ENCODE measurements at regions not wholly inside any gene's neighbourhood (a gene's known extent, or its start where the extent isn't known, plus 50 kb on each side); places are given as distances from the start of the nearest gene placed in this dataset.

- in situ Hi-C loops (cut with MboI; ENCODE audit: low sequenced_read_pairs): no loop called here
- TF ChIP-seq RCOR1 (IDR thresholded peaks at IDR 0.05; ENCODE audit: insufficient replicate concordance, low read length) (no peak), RFX5 (IDR thresholded peaks at IDR 0.05; ENCODE audit: low read depth, low read length) (no peak), CEBPB (IDR thresholded peaks at IDR 0.05; ENCODE audit: low read depth, low read length) (no peak), FOS (IDR thresholded peaks at IDR 0.05; ENCODE audit: low read depth, low read length) (no peak), MAFK (IDR thresholded peaks at IDR 0.05; ENCODE audit: low read depth, low read length) (no peak), CTCF (conservative IDR thresholded peaks at IDR 0.05; ENCODE audit: low read depth, low read length) (no peak), RAD21 (IDR thresholded peaks at IDR 0.05; ENCODE audit: low read length) (no peak), BHLHE40 (IDR thresholded peaks at IDR 0.05; ENCODE audit: low read depth, low read length) (no peak)
- Histone ChIP-seq H3K56ac (ENCODE audit: extremely low read depth, insufficient read depth, low read length) (no peak overlapping the region), H3K79me1 (ENCODE audit: low read depth in 1 of 2, low read length in 2 of 2) (no peaks in the 10 kb centered on the region), H3K9ac (ENCODE audit: low read depth, low read length) (no peak overlapping the region), H2AFZ (replicated peaks; ENCODE audit: low read length, poor library complexity) (no peak overlapping the region), H4K8ac (ENCODE audit: low read depth in 2 of 2, low read length in 2 of 2) (no peak overlapping the region), H2AK9ac (replicated peaks; ENCODE audit: low read depth, low read length, poor library complexity) (no peak overlapping the region), H3K14ac (replicated peaks; ENCODE audit: low read depth, low read length) (no peak overlapping the region), H2BK120ac (ENCODE audit: low read depth, low read length) (no peak overlapping the region), H3K4me2 (ENCODE audit: low read depth, low read length) (no peak overlapping the region), H3K36me3 (ENCODE audit: control insufficient read depth, insufficient read depth, low read length) (no peaks in the 10 kb centered on the region), H3K18ac (ENCODE audit: low read depth, low read length) (no peak overlapping the region), H3K27me3 (ENCODE audit: control insufficient read depth, insufficient read depth, low read length) (no peaks in the 10 kb centered on the region), H2BK20ac (ENCODE audit: low read depth, low read length) (no peak overlapping the region), H3K9me3 (ENCODE audit: control insufficient read depth, insufficient read depth, low read length) (no peaks in the 10 kb centered on the region), H3K27ac (ENCODE audit: insufficient read depth, low read length) (no peak overlapping the region), H2BK5ac (ENCODE audit: low read depth, low read length, poor library complexity, severe bottlenecking) (no peak overlapping the region), H3K23ac (ENCODE audit: low read depth, low read length) (no peak overlapping the region), H3K4ac (ENCODE audit: low read depth, low read length) (no peak overlapping the region), H3K4me1 (ENCODE audit: control insufficient read depth, insufficient read depth, low read length) (no peaks in the 10 kb centered on the region), H4K91ac (ENCODE audit: insufficient read depth, low read depth, low read length) (no peak overlapping the region), H4K20me1 (ENCODE audit: insufficient read depth, low read length) (no peaks in the 10 kb centered on the region), H2AK5ac (ENCODE audit: low read depth, low read length) (no peak overlapping the region), H4K5ac (ENCODE audit: low read depth, low read length) (no peak overlapping the region), H2BK15ac (ENCODE audit: low read depth, low read length) (no peak overlapping the region), H3K9me1 (ENCODE audit: insufficient read depth, low read length) (no peaks in the 10 kb centered on the region), H3K4me3 (ENCODE audit: insufficient read depth, low read depth, low read length) (no peak overlapping the region)
- WGBS, 2 experiments (ENCODE audit: extremely low coverage in 2 of 2, insufficient read length in 1 of 2): no CpG with 5 or more reads among the region's 7 CpGs
- intact Hi-C loops (cut with micrococcal nuclease): loop anchor here (5.0 to 10.0 kb wide), 2 partner anchors 866 to 1779 kb away; no protein-coding TSS in a partner anchor
- no peak for DNase-seq
- no peak for ATAC-seq (ENCODE audit: low read depth)
- BruUV-seq (replicated peaks): no TSS peak
- dilution Hi-C loops (cut with HindIII; ENCODE audit: low sequenced_read_pairs, unreplicated experiment): no loop called here
- ChIA-PET CTCF (interaction anchor here (0.6 kb wide), 1 partner anchor 108 kb away, joined by 4 read pairs; no protein-coding TSS in a partner anchor), POLR2A (ENCODE audit: unreplicated experiment) (no interaction called here)
Observed at GRCh38 chr4:11768251-11768972, 339.7 kb upstream of the HS3ST1 start.
